ENCODE measurements at regions not wholly inside any gene's neighbourhood (a gene's known extent, or its start where the extent isn't known, plus 50 kb on each side); places are given as distances from the start of the nearest gene placed in this dataset.

DNA sequence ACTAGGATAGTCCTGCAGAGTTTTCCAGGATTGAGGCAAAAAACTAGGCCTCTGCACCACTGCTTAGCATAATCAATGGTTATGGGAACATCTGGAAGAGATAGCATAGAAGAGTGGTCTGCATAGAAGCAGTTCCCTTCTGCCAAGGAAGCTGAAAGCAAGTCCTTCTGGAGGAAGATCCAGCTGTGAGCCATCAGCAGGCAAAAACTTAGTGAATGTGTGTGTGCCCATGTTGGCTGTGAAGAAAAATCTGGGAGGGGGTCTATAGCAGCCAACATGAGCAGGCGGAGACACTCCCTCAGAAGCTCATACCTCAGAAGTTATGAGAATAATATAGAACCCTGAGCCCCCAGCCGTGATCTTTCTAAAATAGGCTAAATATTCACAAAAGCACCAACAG lies 228.1 kb upstream of the STEAP1 start:
- TF ChIP-seq POLR2A (IDR thresholded peaks at IDR 0.05), result no peak
- TF ChIP-seq, protein P1, sequence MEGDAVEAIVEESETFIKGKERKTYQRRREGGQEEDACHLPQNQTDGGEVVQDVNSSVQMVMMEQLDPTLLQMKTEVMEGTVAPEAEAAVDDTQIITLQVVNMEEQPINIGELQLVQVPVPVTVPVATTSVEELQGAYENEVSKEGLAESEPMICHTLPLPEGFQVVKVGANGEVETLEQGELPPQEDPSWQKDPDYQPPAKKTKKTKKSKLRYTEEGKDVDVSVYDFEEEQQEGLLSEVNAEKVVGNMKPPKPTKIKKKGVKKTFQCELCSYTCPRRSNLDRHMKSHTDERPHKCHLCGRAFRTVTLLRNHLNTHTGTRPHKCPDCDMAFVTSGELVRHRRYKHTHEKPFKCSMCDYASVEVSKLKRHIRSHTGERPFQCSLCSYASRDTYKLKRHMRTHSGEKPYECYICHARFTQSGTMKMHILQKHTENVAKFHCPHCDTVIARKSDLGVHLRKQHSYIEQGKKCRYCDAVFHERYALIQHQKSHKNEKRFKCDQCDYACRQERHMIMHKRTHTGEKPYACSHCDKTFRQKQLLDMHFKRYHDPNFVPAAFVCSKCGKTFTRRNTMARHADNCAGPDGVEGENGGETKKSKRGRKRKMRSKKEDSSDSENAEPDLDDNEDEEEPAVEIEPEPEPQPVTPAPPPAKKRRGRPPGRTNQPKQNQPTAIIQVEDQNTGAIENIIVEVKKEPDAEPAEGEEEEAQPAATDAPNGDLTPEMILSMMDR (IDR thresholded peaks at IDR 0.05), result no peak

Measured in right lobe of liver (tissue), 4 donors.